ENCODE measurements at regions not wholly inside any gene's neighbourhood (a gene's known extent, or its start where the extent isn't known, plus 50 kb on each side); places are given as distances from the start of the nearest gene placed in this dataset.

DNA sequence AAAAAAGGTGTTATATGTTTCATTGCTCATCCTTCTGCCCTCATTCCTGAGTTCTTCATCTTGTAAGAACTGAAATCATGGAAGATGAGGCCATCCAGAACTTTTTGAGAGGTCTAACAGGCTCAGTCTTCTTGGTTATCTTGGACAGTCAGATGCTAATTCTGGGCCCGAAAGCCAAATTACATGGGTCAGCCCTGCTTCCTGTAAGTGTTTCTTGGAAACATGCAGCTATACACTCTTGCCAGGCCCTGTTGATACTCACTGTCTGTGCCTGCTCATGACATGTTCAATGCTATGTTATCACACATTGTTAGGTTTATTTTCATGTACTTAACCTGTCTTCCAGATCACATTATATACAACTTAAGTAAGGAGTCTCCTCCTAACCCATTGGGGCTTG lies 542.5 kb downstream of the NUF2 start:
- TF ChIP-seq, protein P1, sequence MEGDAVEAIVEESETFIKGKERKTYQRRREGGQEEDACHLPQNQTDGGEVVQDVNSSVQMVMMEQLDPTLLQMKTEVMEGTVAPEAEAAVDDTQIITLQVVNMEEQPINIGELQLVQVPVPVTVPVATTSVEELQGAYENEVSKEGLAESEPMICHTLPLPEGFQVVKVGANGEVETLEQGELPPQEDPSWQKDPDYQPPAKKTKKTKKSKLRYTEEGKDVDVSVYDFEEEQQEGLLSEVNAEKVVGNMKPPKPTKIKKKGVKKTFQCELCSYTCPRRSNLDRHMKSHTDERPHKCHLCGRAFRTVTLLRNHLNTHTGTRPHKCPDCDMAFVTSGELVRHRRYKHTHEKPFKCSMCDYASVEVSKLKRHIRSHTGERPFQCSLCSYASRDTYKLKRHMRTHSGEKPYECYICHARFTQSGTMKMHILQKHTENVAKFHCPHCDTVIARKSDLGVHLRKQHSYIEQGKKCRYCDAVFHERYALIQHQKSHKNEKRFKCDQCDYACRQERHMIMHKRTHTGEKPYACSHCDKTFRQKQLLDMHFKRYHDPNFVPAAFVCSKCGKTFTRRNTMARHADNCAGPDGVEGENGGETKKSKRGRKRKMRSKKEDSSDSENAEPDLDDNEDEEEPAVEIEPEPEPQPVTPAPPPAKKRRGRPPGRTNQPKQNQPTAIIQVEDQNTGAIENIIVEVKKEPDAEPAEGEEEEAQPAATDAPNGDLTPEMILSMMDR (IDR thresholded peaks at IDR 0.05 in 4 of 5, conservative IDR thresholded peaks at IDR 0.05 in 1 of 5), result no peak
- TF ChIP-seq POLR2A (IDR thresholded peaks at IDR 0.05), result no peak

Data from gastrocnemius medialis (tissue), 4 donors.